ENCODE measurements at regions not wholly inside any gene's neighbourhood (a gene's known extent, or its start where the extent isn't known, plus 50 kb on each side); places are given as distances from the start of the nearest gene placed in this dataset.

GRCh38 chr9:129478461-129478860, 142.4 kb downstream of the C9orf50 start:
- no peak for DNase-seq (ENCODE audit: low spot score)
- Histone ChIP-seq H3K27me3 (replicated peaks; ENCODE audit: insufficient read depth, low read depth, low read length, poor library complexity) (no peaks in the 10 kb centered on the region), H3K4me1 (ENCODE audit: insufficient read depth, low read length, poor library complexity, severe bottlenecking) (peaks cover 17% of the 10 kb centered on the region), H3K4me3 (ENCODE audit: low read depth, low read length, poor library complexity, severe bottlenecking) (no peak overlapping the region), H3K36me3 (ENCODE audit: insufficient read depth, low read length, poor library complexity, severe bottlenecking) (no peaks in the 10 kb centered on the region), H3K9me3 (ENCODE audit: low read depth, low read length, poor library complexity, severe bottlenecking) (no peaks in the 10 kb centered on the region), H3K27ac (ENCODE audit: low read depth, low read length, poor library complexity, severe bottlenecking) (no peak overlapping the region)
- CTCF ChIA-PET, result no interaction called here
- no peak for TF ChIP-seq EZH2 (IDR thresholded peaks at IDR 0.05; ENCODE audit: borderline replicate concordance, low read depth, low read length, poor library complexity, severe bottlenecking)
- no peak for TF ChIP-seq CTCF (conservative IDR thresholded peaks at IDR 0.05; ENCODE audit: low read depth, low read length)
- intact Hi-C loops (cut with micrococcal nuclease; ENCODE audit: unreplicated experiment), result no loop called here
- POLR2A ChIA-PET (ENCODE audit: low non-redundant PET), result no interaction called here
- no TSS peak for BruUV-seq (replicated peaks)

GRCh38 chr9:129476821-129477611, 143.9 kb downstream of the C9orf50 start:
- CTCF ChIA-PET, result interaction anchor here (0.6 kb wide), 1 partner anchor 18 kb away, joined by 8 read pairs; no protein-coding TSS in a partner anchor

GRCh38 chr9:129474740-129475404, 146.0 kb downstream of the C9orf50 start:
- CTCF ChIA-PET, result no interaction called here
- DNase-seq (ENCODE audit: low spot score), result no peak
- BruUV-seq (replicated peaks), result no TSS peak

More at GRCh38 chr9:129476821-129477611, 143.9 kb downstream of the C9orf50 start:
- H3K27me3 ChIP-seq (replicated peaks; ENCODE audit: insufficient read depth, low read depth, low read length, poor library complexity), result no peaks in the 10 kb centered on the region
- BruUV-seq (replicated peaks), result no TSS peak
- H3K9me3 ChIP-seq (ENCODE audit: low read depth, low read length, poor library complexity, severe bottlenecking), result no peaks in the 10 kb centered on the region
- POLR2A ChIA-PET (ENCODE audit: low non-redundant PET), result interaction anchor here (0.5 kb wide), 1 partner anchor 35 kb away, joined by 7 read pairs; no protein-coding TSS in a partner anchor
- H3K4me1 ChIP-seq (ENCODE audit: insufficient read depth, low read length, poor library complexity, severe bottlenecking), result peaks cover 9% of the 10 kb centered on the region
- TF ChIP-seq EZH2 (IDR thresholded peaks at IDR 0.05; ENCODE audit: borderline replicate concordance, low read depth, low read length, poor library complexity, severe bottlenecking) (no peak), CTCF (conservative IDR thresholded peaks at IDR 0.05; ENCODE audit: low read depth, low read length) (no peak)
- H3K4me3 ChIP-seq (ENCODE audit: low read depth, low read length, poor library complexity, severe bottlenecking), result no peak overlapping the region
- DNase-seq (ENCODE audit: low spot score), result no peak
- no peak overlapping the region for H3K27ac ChIP-seq (ENCODE audit: low read depth, low read length, poor library complexity, severe bottlenecking)
- H3K36me3 ChIP-seq (ENCODE audit: insufficient read depth, low read length, poor library complexity, severe bottlenecking), result no peaks in the 10 kb centered on the region
- intact Hi-C loops (cut with micrococcal nuclease; ENCODE audit: unreplicated experiment), result no loop called here

More at GRCh38 chr9:129474740-129475404, 146.0 kb downstream of the C9orf50 start:
- no peak overlapping the region for H3K4me3 ChIP-seq (ENCODE audit: low read depth, low read length, poor library complexity, severe bottlenecking)
- TF ChIP-seq CTCF (conservative IDR thresholded peaks at IDR 0.05; ENCODE audit: low read depth, low read length), result no peak
- H3K9me3 ChIP-seq (ENCODE audit: low read depth, low read length, poor library complexity, severe bottlenecking), result no peaks in the 10 kb centered on the region
- H3K27me3 ChIP-seq (replicated peaks; ENCODE audit: insufficient read depth, low read depth, low read length, poor library complexity), result no peaks in the 10 kb centered on the region
- H3K4me1 ChIP-seq (ENCODE audit: insufficient read depth, low read length, poor library complexity, severe bottlenecking), result no peaks in the 10 kb centered on the region
- POLR2A ChIA-PET (ENCODE audit: low non-redundant PET), result no interaction called here
- H3K36me3 ChIP-seq (ENCODE audit: insufficient read depth, low read length, poor library complexity, severe bottlenecking), result no peaks in the 10 kb centered on the region
- H3K27ac ChIP-seq (ENCODE audit: low read depth, low read length, poor library complexity, severe bottlenecking), result no peak overlapping the region
- intact Hi-C loops (cut with micrococcal nuclease; ENCODE audit: unreplicated experiment), result no loop called here
